GM12891 (cell line): ENCODE measurements at regions not wholly inside any gene's neighbourhood (a gene's known extent, or its start where the extent isn't known, plus 50 kb on each side); places are given as distances from the start of the nearest gene placed in this dataset.

Experiments
- POLR2A ChIP-seq: IDR thresholded peaks from 2 replicates; pipeline ENCODE4 v1.6.1; 2011; ENCODE audit warnings: low read depth, low read length, control low read depth
- TAF1 ChIP-seq: IDR thresholded peaks from 2 replicates; pipeline ENCODE4 v1.6.1; 2011; ENCODE audit warnings: low read depth, low read length, control low read depth

DNA sequence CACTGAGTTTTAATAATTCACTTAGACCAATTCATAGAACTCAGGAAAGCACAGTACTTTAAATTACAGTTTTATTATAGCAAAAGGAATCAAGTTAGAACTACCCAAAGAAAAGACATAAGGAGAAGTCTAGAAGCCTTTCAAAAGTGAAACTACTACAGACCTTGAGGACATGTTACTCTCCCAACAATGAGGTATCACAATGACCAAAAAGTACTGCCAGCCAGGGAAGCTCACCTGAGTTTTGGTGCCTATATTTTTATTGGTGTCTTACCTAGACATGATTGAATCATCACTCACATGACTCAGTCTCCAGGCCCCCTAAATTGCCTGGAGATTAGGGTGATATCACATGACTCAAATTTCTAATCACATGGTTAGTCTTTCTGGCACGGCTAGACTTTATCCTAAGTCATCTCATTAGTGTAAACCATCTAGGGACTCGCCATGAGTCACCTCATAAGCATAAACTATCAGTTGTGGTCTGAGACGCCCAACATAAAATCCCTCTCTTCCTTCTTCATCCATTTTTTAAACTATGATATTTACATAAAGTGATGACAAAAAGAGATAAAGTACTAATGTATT, 372.3 kb downstream of the TMA16 start:
- no peak for TF ChIP-seq TAF1
- no peak for TF ChIP-seq POLR2A
